ENCODE measurements at regions not wholly inside any gene's neighbourhood (a gene's known extent, or its start where the extent isn't known, plus 50 kb on each side); places are given as distances from the start of the nearest gene placed in this dataset.

DNA sequence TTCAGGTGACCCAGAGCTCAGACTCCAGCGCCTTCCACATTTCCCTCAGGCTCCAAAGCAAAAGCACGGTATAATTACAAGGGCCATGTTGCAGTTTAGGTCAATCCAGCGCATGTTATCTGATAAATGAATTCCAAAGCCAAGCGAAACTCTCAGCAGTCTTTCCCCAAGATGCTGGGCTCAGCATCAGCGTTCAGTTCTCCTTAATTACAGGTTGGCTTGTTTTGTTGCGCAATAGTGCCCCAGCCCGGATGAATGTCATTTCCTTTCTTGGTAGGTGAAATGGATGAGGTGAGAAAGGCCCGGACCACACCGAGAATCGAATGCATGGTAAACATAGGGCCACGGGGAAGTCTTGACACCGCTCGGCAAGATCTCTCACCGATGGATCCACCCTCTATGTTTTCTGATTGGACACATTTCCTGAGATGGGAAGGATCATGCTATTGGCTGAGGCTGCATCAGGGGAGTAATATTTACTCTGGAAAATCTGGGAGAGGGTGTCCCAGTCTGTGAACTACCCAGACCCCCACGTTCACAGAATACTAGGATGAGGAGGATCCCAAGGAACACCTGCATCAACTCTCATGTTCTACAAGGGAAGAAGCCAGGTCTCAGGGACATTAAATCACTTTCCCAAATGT, 221.2 kb upstream of the ANKRD55 start:
- TF ChIP-seq, protein P1, sequence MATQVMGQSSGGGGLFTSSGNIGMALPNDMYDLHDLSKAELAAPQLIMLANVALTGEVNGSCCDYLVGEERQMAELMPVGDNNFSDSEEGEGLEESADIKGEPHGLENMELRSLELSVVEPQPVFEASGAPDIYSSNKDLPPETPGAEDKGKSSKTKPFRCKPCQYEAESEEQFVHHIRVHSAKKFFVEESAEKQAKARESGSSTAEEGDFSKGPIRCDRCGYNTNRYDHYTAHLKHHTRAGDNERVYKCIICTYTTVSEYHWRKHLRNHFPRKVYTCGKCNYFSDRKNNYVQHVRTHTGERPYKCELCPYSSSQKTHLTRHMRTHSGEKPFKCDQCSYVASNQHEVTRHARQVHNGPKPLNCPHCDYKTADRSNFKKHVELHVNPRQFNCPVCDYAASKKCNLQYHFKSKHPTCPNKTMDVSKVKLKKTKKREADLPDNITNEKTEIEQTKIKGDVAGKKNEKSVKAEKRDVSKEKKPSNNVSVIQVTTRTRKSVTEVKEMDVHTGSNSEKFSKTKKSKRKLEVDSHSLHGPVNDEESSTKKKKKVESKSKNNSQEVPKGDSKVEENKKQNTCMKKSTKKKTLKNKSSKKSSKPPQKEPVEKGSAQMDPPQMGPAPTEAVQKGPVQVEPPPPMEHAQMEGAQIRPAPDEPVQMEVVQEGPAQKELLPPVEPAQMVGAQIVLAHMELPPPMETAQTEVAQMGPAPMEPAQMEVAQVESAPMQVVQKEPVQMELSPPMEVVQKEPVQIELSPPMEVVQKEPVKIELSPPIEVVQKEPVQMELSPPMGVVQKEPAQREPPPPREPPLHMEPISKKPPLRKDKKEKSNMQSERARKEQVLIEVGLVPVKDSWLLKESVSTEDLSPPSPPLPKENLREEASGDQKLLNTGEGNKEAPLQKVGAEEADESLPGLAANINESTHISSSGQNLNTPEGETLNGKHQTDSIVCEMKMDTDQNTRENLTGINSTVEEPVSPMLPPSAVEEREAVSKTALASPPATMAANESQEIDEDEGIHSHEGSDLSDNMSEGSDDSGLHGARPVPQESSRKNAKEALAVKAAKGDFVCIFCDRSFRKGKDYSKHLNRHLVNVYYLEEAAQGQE (IDR thresholded peaks at IDR 0.05; ENCODE audit: insufficient replicate concordance, low read depth), result no peak
- TF ChIP-seq GABPA (IDR thresholded peaks at IDR 0.05; ENCODE audit: low read depth), result no peak
- TF ChIP-seq SPI1 (IDR thresholded peaks at IDR 0.05; ENCODE audit: borderline replicate concordance, low read depth), result no peak
- no peak for TF ChIP-seq POLR2AphosphoS5 (IDR thresholded peaks at IDR 0.05; ENCODE audit: low read depth)
- TF ChIP-seq, protein P2, sequence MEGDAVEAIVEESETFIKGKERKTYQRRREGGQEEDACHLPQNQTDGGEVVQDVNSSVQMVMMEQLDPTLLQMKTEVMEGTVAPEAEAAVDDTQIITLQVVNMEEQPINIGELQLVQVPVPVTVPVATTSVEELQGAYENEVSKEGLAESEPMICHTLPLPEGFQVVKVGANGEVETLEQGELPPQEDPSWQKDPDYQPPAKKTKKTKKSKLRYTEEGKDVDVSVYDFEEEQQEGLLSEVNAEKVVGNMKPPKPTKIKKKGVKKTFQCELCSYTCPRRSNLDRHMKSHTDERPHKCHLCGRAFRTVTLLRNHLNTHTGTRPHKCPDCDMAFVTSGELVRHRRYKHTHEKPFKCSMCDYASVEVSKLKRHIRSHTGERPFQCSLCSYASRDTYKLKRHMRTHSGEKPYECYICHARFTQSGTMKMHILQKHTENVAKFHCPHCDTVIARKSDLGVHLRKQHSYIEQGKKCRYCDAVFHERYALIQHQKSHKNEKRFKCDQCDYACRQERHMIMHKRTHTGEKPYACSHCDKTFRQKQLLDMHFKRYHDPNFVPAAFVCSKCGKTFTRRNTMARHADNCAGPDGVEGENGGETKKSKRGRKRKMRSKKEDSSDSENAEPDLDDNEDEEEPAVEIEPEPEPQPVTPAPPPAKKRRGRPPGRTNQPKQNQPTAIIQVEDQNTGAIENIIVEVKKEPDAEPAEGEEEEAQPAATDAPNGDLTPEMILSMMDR (IDR thresholded peaks at IDR 0.05; ENCODE audit: insufficient read depth, low read length), result no peak
- H3K4me3 ChIP-seq (replicated peaks; ENCODE audit: insufficient read depth, low read length), result no peak overlapping the region

GRCh38 chr5:56451742-56452141, 218.6 kb upstream of the ANKRD55 start:
- DNase-seq (ENCODE audit: low read depth in 1 of 2, low spot score in 1 of 2), result no peak
- H3K27me3 ChIP-seq (ENCODE audit: insufficient read depth, poor library complexity, severe bottlenecking), result no peaks in the 10 kb centered on the region
- TF ChIP-seq, protein P1 (IDR thresholded peaks at IDR 0.05; ENCODE audit: insufficient replicate concordance, low read depth), result no peak
- no peak overlapping the region for H3K27ac ChIP-seq (replicated peaks)
- H3K4me3 ChIP-seq (replicated peaks; ENCODE audit: insufficient read depth, low read length), result no peak overlapping the region

More for the DNA sequence above, 221.2 kb upstream of the ANKRD55 start:
- Histone ChIP-seq H3K27me3 (ENCODE audit: insufficient read depth, poor library complexity, severe bottlenecking) (no peaks in the 10 kb centered on the region), H3K27ac (replicated peaks) (no peak overlapping the region)
- no peak for DNase-seq (ENCODE audit: low read depth in 1 of 2, low spot score in 1 of 2)

DNA sequence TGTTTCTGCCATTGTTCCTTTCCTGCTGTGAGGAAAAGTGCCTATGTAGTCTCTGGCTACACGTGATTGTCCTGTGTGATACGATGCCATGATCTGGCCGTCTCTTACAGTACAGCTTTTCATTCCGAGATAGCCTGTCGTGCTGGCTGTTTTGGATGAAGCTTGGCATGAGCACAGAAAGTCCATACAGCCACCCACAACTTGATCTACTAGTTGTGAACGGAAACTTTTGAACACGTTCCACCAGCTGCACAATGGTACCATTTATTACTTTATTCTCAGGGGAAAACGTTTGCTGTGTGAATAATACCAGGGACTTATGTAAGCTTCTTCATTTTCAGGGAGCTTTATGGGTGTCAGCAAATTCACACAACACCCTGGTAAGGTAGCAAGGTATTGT, 217.6 kb upstream of the ANKRD55 start:
- Histone ChIP-seq H3K27me3 (ENCODE audit: insufficient read depth, poor library complexity, severe bottlenecking) (no peaks in the 10 kb centered on the region), H3K4me3 (replicated peaks; ENCODE audit: insufficient read depth, low read length) (no peak overlapping the region), H3K27ac (replicated peaks) (no peak overlapping the region)
- no peak for DNase-seq (ENCODE audit: low read depth in 1 of 2, low spot score in 1 of 2)
- TF ChIP-seq, protein P2 (IDR thresholded peaks at IDR 0.05; ENCODE audit: insufficient read depth, low read length), result no peak
- no peak for TF ChIP-seq POLR2AphosphoS5 (IDR thresholded peaks at IDR 0.05; ENCODE audit: low read depth)
- no peak for TF ChIP-seq SPI1 (IDR thresholded peaks at IDR 0.05; ENCODE audit: borderline replicate concordance, low read depth)
- TF ChIP-seq, protein P1 (IDR thresholded peaks at IDR 0.05; ENCODE audit: insufficient replicate concordance, low read depth), result no peak
- TF ChIP-seq GABPA (IDR thresholded peaks at IDR 0.05; ENCODE audit: low read depth), result no peak

All from HL-60 (cell line).